Endodermal cell (in vitro differentiated cells): ENCODE measurements at regions not wholly inside any gene's neighbourhood (a gene's known extent, or its start where the extent isn't known, plus 50 kb on each side); places are given as distances from the start of the nearest gene placed in this dataset.
A peak's percentile ranks its signal among the peaks of the same experiment; 100 is the strongest.

Source experiments
- DNase-seq: peaks from one replicate; pipeline ENCODE4 v3.0.0-alpha.2; 2017
- H3K27ac ChIP-seq: 2 replicates; pipeline ENCODE4 v1.5.1; 2013; ENCODE audit warnings: mild to moderate bottlenecking, low read depth, low read length, moderate library complexity
- H3K27me3 ChIP-seq: 2 replicates; pipeline ENCODE4 v1.6.1; 2013; ENCODE audit warnings: mild to moderate bottlenecking, low read length, moderate library complexity; ENCODE audit not compliant: insufficient read depth, control insufficient read depth, poor library complexity, severe bottlenecking
- H3K36me3 ChIP-seq: 2 replicates; pipeline ENCODE4 v1.7.0; 2013; ENCODE audit warnings: mild to moderate bottlenecking, low read length, moderate library complexity; ENCODE audit not compliant: control insufficient read depth, insufficient read depth
- H3K4me1 ChIP-seq: one replicate; pipeline ENCODE4 v1.7.0; 2013; ENCODE audit warnings: low read length; ENCODE audit not compliant: control insufficient read depth, insufficient read depth
- H3K4me3 ChIP-seq: 2 replicates; pipeline ENCODE4 v1.5.1; 2013; ENCODE audit warnings: mild to moderate bottlenecking, low read length, moderate library complexity
- H3K9ac ChIP-seq: 2 replicates; pipeline ENCODE4 v1.6.1; 2013; ENCODE audit warnings: mild to moderate bottlenecking, low read length, moderate library complexity; ENCODE audit not compliant: poor library complexity, severe bottlenecking; ENCODE audit errors: extremely low read depth
- H3K9me3 ChIP-seq: 2 replicates; pipeline ENCODE4 v1.6.1; 2013; ENCODE audit warnings: mild to moderate bottlenecking, low read length, moderate library complexity; ENCODE audit not compliant: control insufficient read depth
- H3K27ac Mint-ChIP-seq: 2 replicates; pipeline ENCODE4 v1.8.0; 2020; ENCODE audit warnings: mixed read lengths
- H3K27me3 Mint-ChIP-seq: 2 replicates; pipeline ENCODE4 v1.8.0; 2021; ENCODE audit warnings: mild to moderate bottlenecking, mixed read lengths; ENCODE audit not compliant: insufficient read depth
- H3K36me3 Mint-ChIP-seq: 2 replicates; pipeline ENCODE4 v1.8.0; 2020; ENCODE audit warnings: low read depth, mixed read lengths
- H3K4me1 Mint-ChIP-seq: 2 replicates; pipeline ENCODE4 v1.8.0; 2020; ENCODE audit warnings: mixed read lengths
- H3K4me3 Mint-ChIP-seq: 2 replicates; pipeline ENCODE4 v1.8.0; 2020; ENCODE audit warnings: mild to moderate bottlenecking, moderate library complexity, mixed read lengths
- H3K9me3 Mint-ChIP-seq: 2 replicates; pipeline ENCODE4 v1.8.0; 2020; ENCODE audit warnings: mild to moderate bottlenecking, mixed read lengths
- WGBS, 2 experiments: methylation state at CpG; one replicate each; pipeline versions ENCODE4 v1.1.5 to v1.1.7; 2013; ENCODE audit warnings: missing lambda C conversion rate in 2 of 2, mixed read lengths in 1 of 2; ENCODE audit not compliant: insufficient coverage in 1 of 2, insufficient read length in 1 of 2; 5-methylcytosine and 5-hydroxymethylcytosine counted together
- TF ChIP-seq, protein P1 (sequence below): fragments of 200-600 bp; sonication (generic); conservative IDR thresholded peaks from 2 replicates; pipeline ENCODE4 v1.5.0; 2021; ENCODE audit warnings: antibody characterized with exemption, mild to moderate bottlenecking

DNA sequence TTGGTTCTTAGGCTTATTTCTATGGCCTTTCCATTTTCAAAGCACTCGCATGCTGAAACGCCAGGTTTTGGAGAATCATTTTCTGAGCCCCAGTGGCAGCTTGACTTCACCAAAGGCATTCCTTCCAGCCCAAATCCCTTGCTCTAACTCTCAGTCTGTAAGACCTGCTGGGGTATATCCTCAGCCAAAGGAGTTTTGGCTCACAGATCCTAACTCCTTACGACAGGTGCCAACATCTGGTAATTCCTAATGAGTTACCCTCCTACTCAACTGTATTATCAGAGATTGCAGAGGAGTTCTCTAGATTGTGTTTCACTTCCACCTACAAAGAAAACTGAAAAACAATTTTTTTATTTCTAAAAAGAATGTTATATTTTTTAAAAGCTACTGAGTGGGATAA is 79.0 kb upstream of the RAB27B start:
- Mint-ChIP-seq H3K4me3 (no peak overlapping the region), H3K27ac (no peak overlapping the region), H3K9me3 (no peaks in the 10 kb centered on the region), H3K27me3 (peaks cover 4% of the 10 kb centered on the region), H3K36me3 (no peaks in the 10 kb centered on the region), H3K4me1 (peaks cover 44% of the 10 kb centered on the region)
- no peak overlapping the region for H3K9ac ChIP-seq
- no peak overlapping the region for H3K4me3 ChIP-seq
- DNase-seq, result no peak
- TF ChIP-seq, protein P1, sequence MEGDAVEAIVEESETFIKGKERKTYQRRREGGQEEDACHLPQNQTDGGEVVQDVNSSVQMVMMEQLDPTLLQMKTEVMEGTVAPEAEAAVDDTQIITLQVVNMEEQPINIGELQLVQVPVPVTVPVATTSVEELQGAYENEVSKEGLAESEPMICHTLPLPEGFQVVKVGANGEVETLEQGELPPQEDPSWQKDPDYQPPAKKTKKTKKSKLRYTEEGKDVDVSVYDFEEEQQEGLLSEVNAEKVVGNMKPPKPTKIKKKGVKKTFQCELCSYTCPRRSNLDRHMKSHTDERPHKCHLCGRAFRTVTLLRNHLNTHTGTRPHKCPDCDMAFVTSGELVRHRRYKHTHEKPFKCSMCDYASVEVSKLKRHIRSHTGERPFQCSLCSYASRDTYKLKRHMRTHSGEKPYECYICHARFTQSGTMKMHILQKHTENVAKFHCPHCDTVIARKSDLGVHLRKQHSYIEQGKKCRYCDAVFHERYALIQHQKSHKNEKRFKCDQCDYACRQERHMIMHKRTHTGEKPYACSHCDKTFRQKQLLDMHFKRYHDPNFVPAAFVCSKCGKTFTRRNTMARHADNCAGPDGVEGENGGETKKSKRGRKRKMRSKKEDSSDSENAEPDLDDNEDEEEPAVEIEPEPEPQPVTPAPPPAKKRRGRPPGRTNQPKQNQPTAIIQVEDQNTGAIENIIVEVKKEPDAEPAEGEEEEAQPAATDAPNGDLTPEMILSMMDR, result no peak
- 83 to 84% methylated on average over 2 to 3 of the region's 3 CpGs for WGBS, 2 experiments
- no peak overlapping the region for H3K27ac ChIP-seq
- no peaks in the 10 kb centered on the region for H3K27me3 ChIP-seq
- no peaks in the 10 kb centered on the region for H3K36me3 ChIP-seq
- H3K9me3 ChIP-seq, result no peaks in the 10 kb centered on the region
- peaks cover 16% of the 10 kb centered on the region for H3K4me1 ChIP-seq

DNA sequence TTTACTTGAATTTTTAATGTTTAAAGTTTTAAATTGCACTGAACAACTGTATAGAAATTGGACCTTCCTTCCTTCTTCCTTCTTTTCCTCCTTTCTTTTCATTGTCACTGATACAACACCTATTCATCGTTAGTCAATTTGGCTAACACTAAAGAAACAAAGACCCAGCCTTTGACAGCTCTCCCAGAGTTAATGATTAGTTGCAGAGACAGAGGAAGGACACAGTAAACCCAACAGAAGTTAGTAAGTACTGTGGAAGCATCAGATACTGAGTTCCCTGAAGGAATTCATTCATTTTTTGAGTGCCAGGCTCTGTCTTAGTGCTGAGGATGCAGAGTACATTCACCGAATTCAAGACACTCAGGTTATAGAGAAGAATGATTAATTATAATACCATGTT is 77.9 kb upstream of the RAB27B start:
- H3K27ac ChIP-seq, result no peak overlapping the region
- H3K9me3 Mint-ChIP-seq, result no peaks in the 10 kb centered on the region
- no peak for DNase-seq
- 58% methylated on average over 1 of the region's 2 CpGs; no CpG with 5 or more reads in 1 of the 2 experiments for WGBS, 2 experiments
- peak overlapping the region; percentile 14 for H3K4me3 Mint-ChIP-seq
- H3K9me3 ChIP-seq, result no peaks in the 10 kb centered on the region
- H3K4me1 ChIP-seq, result peaks cover 16% of the 10 kb centered on the region
- peaks cover 44% of the 10 kb centered on the region for H3K4me1 Mint-ChIP-seq
- TF ChIP-seq, protein P1, result no peak
- no peaks in the 10 kb centered on the region for H3K36me3 Mint-ChIP-seq
- H3K4me3 ChIP-seq, result no peak overlapping the region
- H3K27ac Mint-ChIP-seq, result no peak overlapping the region
- no peaks in the 10 kb centered on the region for H3K27me3 ChIP-seq
- H3K27me3 Mint-ChIP-seq, result no peaks in the 10 kb centered on the region
- no peak overlapping the region for H3K9ac ChIP-seq
- H3K36me3 ChIP-seq, result no peaks in the 10 kb centered on the region

DNA sequence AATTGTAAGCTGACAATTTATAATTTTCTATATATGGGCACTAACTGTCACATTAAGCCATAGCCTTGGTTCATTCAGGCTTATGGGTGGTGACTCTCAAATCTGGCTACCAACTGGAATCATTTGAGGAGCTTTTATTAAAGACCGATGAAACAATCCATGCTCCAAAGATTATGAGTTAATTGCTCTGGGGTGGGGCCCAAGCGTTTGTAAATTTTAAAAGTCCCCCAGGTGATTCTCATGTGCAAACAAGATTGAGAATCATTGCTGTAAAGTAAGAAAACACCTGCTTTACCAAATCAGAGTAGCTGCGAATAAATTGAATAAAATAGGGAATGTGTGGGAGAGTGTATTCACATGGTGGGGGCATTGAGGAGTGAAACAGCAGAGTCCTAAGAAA is 76.1 kb upstream of the RAB27B start:
- H3K4me1 ChIP-seq, result peaks cover 16% of the 10 kb centered on the region
- H3K27me3 ChIP-seq, result no peaks in the 10 kb centered on the region
- H3K4me1 Mint-ChIP-seq, result peaks cover 44% of the 10 kb centered on the region
- H3K27me3 Mint-ChIP-seq, result no peaks in the 10 kb centered on the region
- H3K36me3 ChIP-seq, result no peaks in the 10 kb centered on the region
- no peak overlapping the region for H3K9ac ChIP-seq
- no peaks in the 10 kb centered on the region for H3K9me3 ChIP-seq
- no peak overlapping the region for H3K27ac Mint-ChIP-seq
- 89 to 100% methylated on average over 1 to 3 of the region's 3 CpGs for WGBS, 2 experiments
- H3K36me3 Mint-ChIP-seq, result no peaks in the 10 kb centered on the region
- no peak for DNase-seq
- TF ChIP-seq, protein P1, result no peak
- no peak overlapping the region for H3K4me3 ChIP-seq
- no peak overlapping the region for H3K4me3 Mint-ChIP-seq
- no peak overlapping the region for H3K27ac ChIP-seq
- H3K9me3 Mint-ChIP-seq, result no peaks in the 10 kb centered on the region
